Activated CD4-positive, alpha-beta memory T cell treated with anti-CD3 and anti-CD28 coated beads, Interleukin-2, amount 10 ng/mL, durations not matched to agents 7 days and 5 days (primary cell): ENCODE measurements at regions not wholly inside any gene's neighbourhood (a gene's known extent, or its start where the extent isn't known, plus 50 kb on each side); places are given as distances from the start of the nearest gene placed in this dataset.

Experiments used
- CTCF ChIA-PET: fragments of 350-600 bp; sonication (Branson Sonifier 250); formaldehyde crosslinking; loops from one replicate; lab custom pipeline; 2021; ENCODE audit warnings: antibody characterized with exemption, inconsistent platforms; lab: Charles Lee
- POLR2A ChIA-PET: fragments of 350-600 bp; sonication (Branson Sonifier 250); formaldehyde crosslinking; loops from one replicate; lab custom pipeline; 2021; ENCODE audit warnings: antibody characterized with exemption; lab: Charles Lee
- DNase-seq: peaks from one replicate; pipeline ENCODE4 v3.0.0-alpha.2; 2020
- H3K27ac Mint-ChIP-seq: one replicate; pipeline ENCODE4 v1.8.0; 2021; ENCODE audit warnings: mild to moderate bottlenecking, mixed read lengths
- H3K27me3 Mint-ChIP-seq: one replicate; pipeline ENCODE4 v1.8.0; 2021; ENCODE audit warnings: mixed read lengths
- H3K36me3 Mint-ChIP-seq: one replicate; pipeline ENCODE4 v1.8.0; 2021; ENCODE audit warnings: low read depth, mixed read lengths
- H3K4me1 Mint-ChIP-seq: one replicate; pipeline ENCODE4 v1.8.0; 2021; ENCODE audit warnings: mixed read lengths
- H3K4me3 Mint-ChIP-seq: one replicate; pipeline ENCODE4 v1.8.0; 2021; ENCODE audit warnings: mild to moderate bottlenecking, mixed read lengths
- H3K9me3 Mint-ChIP-seq: one replicate; pipeline ENCODE4 v1.8.0; 2021; ENCODE audit warnings: mixed read lengths

DNA sequence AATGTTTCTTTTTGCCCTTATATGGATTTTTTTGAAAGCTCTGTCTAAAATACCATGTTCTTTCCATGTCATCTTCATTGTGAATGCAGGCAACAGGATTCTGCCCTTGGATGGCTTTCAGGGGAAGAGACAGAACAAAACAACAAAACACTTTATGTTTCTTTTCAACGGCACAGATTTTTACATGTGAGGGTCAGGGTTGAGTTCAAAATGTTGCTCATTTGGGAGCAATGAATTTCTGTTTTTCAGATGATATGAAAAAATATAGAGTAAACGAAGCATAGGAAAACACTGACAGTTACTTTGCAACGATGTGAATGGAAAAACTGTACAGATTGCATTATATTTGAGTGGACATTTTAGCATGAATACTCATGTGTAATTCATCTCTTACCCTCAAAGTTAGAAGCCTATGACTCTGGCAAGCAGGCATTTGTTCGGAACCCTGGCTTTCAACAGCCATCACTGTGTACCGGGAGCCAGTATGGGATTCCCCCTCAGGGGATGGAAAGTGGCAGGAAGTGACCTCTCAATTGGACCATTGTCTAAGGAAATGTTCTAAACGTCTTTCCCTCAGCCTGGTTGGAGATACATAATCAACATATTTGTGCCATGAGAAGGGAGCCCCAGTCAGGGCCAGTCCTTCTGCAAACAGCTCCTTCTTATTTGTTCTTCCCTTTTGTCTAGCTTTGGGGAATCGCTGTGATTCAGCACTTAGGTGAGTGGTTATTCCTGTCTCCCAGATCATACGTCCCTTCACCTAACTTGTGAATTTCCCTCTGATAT, 153.9 kb upstream of the MEF2C start:
- H3K9me3 Mint-ChIP-seq = no peaks in the 10 kb centered on the region
- CTCF ChIA-PET = no interaction called here

DNA sequence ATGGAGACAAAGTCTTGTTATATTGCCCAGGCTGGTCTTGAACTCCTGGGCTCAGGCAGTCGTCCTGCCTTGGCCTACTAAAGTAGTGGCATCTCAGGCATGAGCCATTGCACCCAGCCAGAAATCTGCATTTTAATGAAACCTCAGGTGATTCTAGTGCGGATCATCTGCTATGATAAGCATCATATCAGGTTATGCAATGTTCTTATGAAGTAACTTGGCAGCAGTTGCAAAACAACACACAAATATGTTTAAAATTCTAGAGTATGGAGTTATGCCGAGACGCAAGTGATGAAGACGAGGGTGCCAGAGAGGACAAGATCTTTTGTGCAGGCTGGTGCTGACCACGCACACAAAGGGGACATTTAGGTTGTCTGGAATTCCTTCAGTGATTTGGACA, 153.2 kb upstream of the MEF2C start:
- H3K9me3 Mint-ChIP-seq = no peaks in the 10 kb centered on the region
- H3K27ac Mint-ChIP-seq = no peak overlapping the region
- no peaks in the 10 kb centered on the region for H3K4me1 Mint-ChIP-seq
- DNase-seq = no peak
- H3K27me3 Mint-ChIP-seq = no peaks in the 10 kb centered on the region
- no peaks in the 10 kb centered on the region for H3K36me3 Mint-ChIP-seq
- CTCF ChIA-PET = no interaction called here
- H3K4me3 Mint-ChIP-seq = no peak overlapping the region
- POLR2A ChIA-PET = no interaction called here

More for the DNA sequence above, 153.9 kb upstream of the MEF2C start:
- POLR2A ChIA-PET = no interaction called here
- Mint-ChIP-seq H3K36me3 (no peaks in the 10 kb centered on the region), H3K4me1 (no peaks in the 10 kb centered on the region), H3K4me3 (no peak overlapping the region), H3K27ac (no peak overlapping the region), H3K27me3 (no peaks in the 10 kb centered on the region)
- DNase-seq = no peak

DNA sequence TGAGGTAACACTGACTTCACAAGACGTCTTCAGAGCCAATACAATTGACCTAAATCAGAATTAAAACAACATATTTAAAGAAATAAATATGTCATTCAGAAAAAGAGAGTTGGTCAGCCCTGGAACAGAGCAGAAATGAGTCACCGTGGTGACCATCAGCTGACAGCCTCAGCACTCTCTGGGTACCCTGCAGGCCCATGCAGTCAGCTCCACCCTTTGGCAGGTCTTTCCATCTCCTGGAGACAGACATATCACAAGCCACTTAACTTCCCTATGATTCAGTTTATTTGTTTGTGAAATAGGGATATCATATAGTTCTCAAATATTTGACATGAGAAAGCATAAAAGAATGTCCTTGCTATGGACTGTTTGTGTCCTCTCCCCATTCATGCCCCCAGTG, 151.6 kb upstream of the MEF2C start:
- POLR2A ChIA-PET = no interaction called here
- H3K4me3 Mint-ChIP-seq = no peak overlapping the region
- H3K36me3 Mint-ChIP-seq = no peaks in the 10 kb centered on the region
- no peaks in the 10 kb centered on the region for H3K9me3 Mint-ChIP-seq
- CTCF ChIA-PET = no interaction called here
- no peak overlapping the region for H3K27ac Mint-ChIP-seq
- H3K4me1 Mint-ChIP-seq = no peaks in the 10 kb centered on the region
- DNase-seq = no peak
- no peaks in the 10 kb centered on the region for H3K27me3 Mint-ChIP-seq

DNA sequence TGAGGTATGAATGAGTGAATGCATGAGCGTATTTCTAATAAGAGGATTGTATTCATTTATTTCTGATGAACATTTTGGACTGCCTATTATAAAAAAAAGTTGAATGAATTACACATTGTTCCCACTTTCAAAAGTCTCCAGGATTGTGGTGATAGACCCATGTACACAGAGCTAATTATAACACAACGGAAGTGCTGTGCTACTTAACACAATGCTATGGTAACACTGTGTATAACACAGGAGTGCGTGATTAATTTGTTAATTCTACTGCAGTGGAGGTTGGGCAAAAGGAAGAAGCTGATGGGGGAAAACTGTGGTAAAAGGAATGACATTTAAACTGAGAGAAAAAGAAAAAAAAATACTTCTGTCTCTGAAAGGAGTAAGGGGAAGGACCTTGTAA, 147.8 kb upstream of the MEF2C start:
- DNase-seq = no peak
- ChIA-PET POLR2A (no interaction called here), CTCF (no interaction called here)
- Mint-ChIP-seq H3K4me3 (no peak overlapping the region), H3K36me3 (no peaks in the 10 kb centered on the region), H3K9me3 (peaks cover 2% of the 10 kb centered on the region), H3K27me3 (no peaks in the 10 kb centered on the region), H3K4me1 (no peaks in the 10 kb centered on the region), H3K27ac (no peak overlapping the region)

DNA sequence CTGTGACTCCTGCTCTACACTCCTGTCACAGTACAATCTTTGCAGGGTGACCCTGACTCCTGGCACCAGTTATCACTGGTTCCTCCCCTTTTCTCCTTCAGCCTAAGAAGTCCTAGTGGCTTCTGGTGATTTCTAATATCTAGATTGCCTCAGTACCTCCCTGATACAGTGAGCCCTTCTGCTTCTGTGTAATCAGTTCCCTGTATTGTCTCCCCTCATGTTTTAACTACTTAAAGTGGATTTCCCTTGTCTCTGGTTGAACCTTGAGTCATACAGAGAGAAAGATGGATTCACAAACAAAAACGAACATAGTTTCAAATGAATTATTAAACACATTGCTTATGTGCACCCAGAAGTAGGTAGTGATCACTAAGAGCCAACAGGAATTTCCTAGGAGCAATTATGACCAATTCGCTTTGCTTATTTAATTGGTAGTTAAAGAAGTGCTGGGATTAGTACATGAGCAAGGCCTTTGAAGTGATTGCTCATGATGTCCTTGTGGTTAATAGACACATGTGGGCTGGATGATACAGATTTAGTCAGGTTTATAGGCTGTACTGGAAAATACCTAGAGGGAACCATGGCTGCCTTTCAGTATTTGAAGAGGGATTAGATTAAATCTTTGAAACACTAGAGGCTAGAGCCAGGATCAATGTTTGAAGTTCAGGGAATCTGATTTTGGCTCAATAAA, 145.8 kb upstream of the MEF2C start:
- Mint-ChIP-seq H3K27ac (no peak overlapping the region), H3K36me3 (no peaks in the 10 kb centered on the region), H3K27me3 (no peaks in the 10 kb centered on the region), H3K9me3 (peaks cover 2% of the 10 kb centered on the region), H3K4me1 (no peaks in the 10 kb centered on the region), H3K4me3 (no peak overlapping the region)
- DNase-seq = no peak
- CTCF ChIA-PET = no interaction called here
- POLR2A ChIA-PET = no interaction called here

DNA sequence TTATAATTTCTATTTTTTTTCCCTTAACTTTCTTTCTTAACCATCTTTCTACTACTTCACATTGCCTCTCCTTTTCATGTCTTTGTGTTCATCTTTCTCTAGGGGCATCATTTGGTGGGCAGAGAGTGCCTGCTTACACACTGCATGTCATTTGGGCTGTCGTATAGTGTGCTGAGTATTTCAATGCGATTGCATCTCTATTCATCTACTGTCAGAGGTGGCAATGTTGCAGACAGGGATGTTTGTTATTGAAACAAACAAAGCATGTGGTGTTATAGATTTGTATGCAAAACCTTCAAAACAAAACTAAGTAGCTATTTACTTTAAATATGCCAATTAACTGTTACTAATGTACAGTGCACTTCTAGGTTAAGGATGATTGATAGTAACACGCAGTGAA, 141.1 kb upstream of the MEF2C start:
- H3K36me3 Mint-ChIP-seq = no peaks in the 10 kb centered on the region
- H3K9me3 Mint-ChIP-seq = peaks cover 2% of the 10 kb centered on the region
- no peak for DNase-seq
- no peaks in the 10 kb centered on the region for H3K4me1 Mint-ChIP-seq
- POLR2A ChIA-PET = no interaction called here
- H3K27ac Mint-ChIP-seq = no peak overlapping the region
- no peak overlapping the region for H3K4me3 Mint-ChIP-seq
- CTCF ChIA-PET = no interaction called here
- no peaks in the 10 kb centered on the region for H3K27me3 Mint-ChIP-seq

DNA sequence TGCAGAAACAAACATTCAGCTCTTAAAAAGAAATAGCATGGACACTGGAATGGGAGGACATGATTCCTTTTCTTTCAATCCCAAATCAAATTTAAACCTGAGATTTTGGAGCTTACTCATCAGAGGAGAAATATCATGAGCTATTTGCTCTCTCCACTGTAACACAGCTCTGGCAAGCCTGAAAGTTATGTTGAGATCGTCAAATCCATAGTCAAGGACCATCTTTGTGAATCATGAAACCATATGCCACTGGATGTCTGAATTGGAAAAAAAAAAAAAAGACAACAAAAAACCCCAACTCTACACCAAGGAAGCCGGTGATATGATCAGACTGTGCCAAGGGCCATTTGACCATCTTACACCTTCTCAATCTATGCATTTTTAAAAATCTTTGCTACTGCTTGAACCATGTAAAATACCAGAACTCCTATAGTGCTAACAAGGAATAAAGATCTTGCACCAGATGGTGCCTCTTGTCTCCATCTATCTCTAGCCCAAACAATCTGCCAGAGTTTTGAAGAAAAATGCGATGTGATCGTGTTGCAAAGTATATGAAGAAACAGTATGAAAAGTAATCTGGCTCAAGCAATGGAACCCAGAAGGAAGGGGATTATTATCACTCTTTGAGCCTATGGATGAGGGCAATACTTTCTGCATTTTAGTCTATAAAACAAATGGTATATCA, 138.1 kb upstream of the MEF2C start:
- CTCF ChIA-PET = no interaction called here
- no peaks in the 10 kb centered on the region for H3K27me3 Mint-ChIP-seq

DNA sequence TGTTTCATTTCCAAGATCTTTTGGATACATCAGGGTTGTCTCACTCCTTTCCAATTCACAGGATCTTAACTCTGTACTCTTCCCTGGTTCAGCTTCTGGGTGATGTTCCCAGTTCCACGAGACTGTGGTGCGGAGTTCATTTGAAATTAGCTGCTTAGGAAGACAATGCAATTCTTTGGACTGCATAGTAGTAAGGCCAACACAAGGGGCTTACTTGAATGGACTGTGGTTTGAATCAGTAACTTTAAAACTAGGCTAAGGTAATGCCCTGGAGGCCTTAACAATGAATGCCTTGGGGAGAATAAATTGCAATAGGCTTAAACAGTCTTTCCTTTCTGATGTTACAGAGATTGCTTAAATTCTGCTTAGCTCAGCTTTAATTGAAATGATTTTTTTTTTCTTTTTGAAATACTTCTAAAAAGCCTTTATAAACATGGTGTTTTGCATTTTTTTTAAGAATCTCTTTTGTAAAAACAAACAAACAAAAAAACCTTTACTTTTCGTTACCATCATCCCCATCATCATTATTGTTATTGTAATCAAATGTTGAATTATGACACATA, 133.8 kb upstream of the MEF2C start:
- POLR2A ChIA-PET = no interaction called here
- Mint-ChIP-seq H3K4me3 (no peak overlapping the region), H3K4me1 (no peaks in the 10 kb centered on the region), H3K9me3 (no peaks in the 10 kb centered on the region), H3K36me3 (no peaks in the 10 kb centered on the region), H3K27ac (no peak overlapping the region), H3K27me3 (no peaks in the 10 kb centered on the region)
- CTCF ChIA-PET = no interaction called here
- DNase-seq = no peak

More for the DNA sequence above, 138.1 kb upstream of the MEF2C start:
- DNase-seq = no peak
- Mint-ChIP-seq H3K36me3 (no peaks in the 10 kb centered on the region), H3K4me1 (no peaks in the 10 kb centered on the region), H3K27ac (no peak overlapping the region), H3K4me3 (no peak overlapping the region), H3K9me3 (no peaks in the 10 kb centered on the region)
- POLR2A ChIA-PET = no interaction called here

DNA sequence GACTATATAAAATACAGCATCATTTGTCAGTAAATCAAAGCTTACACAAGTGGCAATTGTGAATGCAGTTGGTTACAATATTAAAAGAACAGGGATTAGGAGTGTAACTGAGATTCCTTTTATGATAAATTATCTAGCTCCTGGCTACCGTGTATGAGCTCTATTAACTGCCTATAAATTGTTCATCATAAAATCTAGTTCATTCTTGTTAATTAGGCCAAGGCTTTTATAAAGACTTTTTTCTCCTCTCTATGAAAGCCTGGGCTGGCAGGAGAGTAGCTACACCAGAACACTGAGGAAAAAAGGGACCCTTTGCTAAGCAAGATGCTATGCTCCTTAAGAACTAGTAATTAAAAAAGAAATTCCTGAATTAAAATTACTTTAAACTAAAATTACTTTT, 132.4 kb upstream of the MEF2C start:
- Mint-ChIP-seq H3K27me3 (no peaks in the 10 kb centered on the region), H3K36me3 (no peaks in the 10 kb centered on the region), H3K27ac (no peak overlapping the region), H3K4me1 (no peaks in the 10 kb centered on the region), H3K9me3 (no peaks in the 10 kb centered on the region), H3K4me3 (no peak overlapping the region)
- POLR2A ChIA-PET = no interaction called here
- DNase-seq = no peak
- CTCF ChIA-PET = no interaction called here

DNA sequence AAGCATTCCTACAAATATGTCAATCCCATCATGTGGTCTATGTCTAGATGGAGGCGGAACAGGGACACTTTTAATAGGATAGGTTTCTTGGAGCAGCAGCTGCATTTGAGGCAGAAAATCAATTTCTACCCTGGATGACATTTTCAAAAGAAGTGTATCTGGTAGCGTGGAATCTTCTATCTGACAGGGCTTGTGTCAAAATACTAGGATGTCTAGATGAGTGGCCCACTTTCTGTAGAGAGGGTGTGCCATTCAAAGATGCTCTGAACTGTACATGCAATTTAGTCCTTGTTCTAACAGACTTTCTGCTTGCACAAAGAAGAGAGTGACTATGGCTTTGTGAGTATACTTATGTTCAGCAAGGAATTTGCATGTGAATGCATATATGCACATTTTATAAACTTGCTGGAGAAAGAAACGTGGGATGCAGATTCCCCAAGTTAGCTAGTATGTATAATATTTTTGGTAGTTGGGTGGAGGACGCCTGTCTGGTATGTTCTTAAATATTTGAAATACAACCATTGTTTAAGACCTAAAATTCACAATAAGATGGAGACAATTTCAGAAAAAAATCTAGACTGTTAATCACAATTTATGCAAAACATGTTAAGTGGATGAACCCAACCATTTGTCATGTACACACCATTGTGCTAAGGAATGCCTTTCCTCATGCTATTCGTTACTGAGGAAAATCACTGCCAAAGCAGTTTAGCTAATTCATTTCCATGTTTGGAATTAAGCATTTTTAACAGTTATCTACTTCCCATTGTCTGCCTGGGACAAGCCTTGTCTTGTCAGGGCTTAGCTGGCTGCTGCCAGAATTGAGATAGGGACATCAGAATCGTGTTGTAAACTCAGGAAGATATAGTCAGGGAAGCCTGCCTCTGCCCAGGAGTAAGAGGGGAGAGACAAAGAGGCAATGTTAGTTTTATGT, 129.1 kb upstream of the MEF2C start:
- ChIA-PET CTCF (no interaction called here), POLR2A (no interaction called here)
- no peaks in the 10 kb centered on the region for H3K4me1 Mint-ChIP-seq
- DNase-seq = no peak
- H3K9me3 Mint-ChIP-seq = no peaks in the 10 kb centered on the region
- no peak overlapping the region for H3K4me3 Mint-ChIP-seq
- no peaks in the 10 kb centered on the region for H3K36me3 Mint-ChIP-seq
- H3K27me3 Mint-ChIP-seq = no peaks in the 10 kb centered on the region
- no peak overlapping the region for H3K27ac Mint-ChIP-seq

DNA sequence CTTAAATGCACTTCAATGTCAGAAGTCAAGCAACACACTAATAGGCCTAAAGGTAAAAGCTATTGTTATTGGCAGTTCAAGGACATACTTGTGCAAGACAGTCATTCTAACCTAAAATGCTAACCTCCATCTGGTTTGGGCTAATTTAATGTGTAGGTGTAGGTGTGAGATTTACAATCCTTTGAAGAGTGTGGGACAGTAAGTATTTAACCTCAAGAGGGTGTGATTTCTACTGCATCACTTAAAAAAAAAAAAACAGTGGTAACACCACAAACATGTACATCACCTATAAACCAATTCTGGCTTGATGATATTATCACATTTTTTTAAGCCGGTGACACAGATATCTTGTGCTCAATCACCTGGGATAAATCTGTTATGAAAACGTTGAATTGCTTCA, 127.5 kb upstream of the MEF2C start:
- H3K27ac Mint-ChIP-seq = no peak overlapping the region
- peaks cover 2% of the 10 kb centered on the region for H3K4me1 Mint-ChIP-seq
- no peaks in the 10 kb centered on the region for H3K27me3 Mint-ChIP-seq
- no peak overlapping the region for H3K4me3 Mint-ChIP-seq
- no peaks in the 10 kb centered on the region for H3K36me3 Mint-ChIP-seq
- no peaks in the 10 kb centered on the region for H3K9me3 Mint-ChIP-seq
- ChIA-PET POLR2A (no interaction called here), CTCF (no interaction called here)
- no peak for DNase-seq

DNA sequence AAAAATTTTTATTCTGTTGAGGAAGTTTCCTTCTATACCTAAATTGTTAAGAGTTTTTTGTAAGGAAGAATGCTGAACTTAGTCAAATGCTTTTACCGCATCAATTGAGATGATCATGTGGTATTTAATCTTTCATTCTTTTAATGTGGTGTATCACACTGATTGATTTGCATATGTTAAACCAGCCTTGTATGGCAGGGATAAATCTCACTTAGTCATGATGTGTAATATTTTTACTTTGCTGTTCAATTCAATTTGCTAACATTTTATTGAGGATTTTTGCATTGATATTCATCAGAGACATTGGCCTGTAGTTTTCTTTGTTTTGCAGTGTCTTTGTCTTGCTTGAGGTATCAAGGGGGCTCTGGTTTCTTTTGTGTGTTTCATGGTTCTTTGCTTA, 125.3 kb upstream of the MEF2C start:
- no peak overlapping the region for H3K4me3 Mint-ChIP-seq
- peaks cover 2% of the 10 kb centered on the region for H3K9me3 Mint-ChIP-seq
- POLR2A ChIA-PET = no interaction called here
- no peak for DNase-seq
- no peak overlapping the region for H3K27ac Mint-ChIP-seq
- peaks cover 2% of the 10 kb centered on the region for H3K4me1 Mint-ChIP-seq
- CTCF ChIA-PET = no interaction called here
- H3K36me3 Mint-ChIP-seq = no peaks in the 10 kb centered on the region
- no peaks in the 10 kb centered on the region for H3K27me3 Mint-ChIP-seq
